ENCODE measurements at regions not wholly inside any gene's neighbourhood (a gene's known extent, or its start where the extent isn't known, plus 50 kb on each side); places are given as distances from the start of the nearest gene placed in this dataset.
A peak's percentile ranks its signal among the peaks of the same experiment; 100 is the strongest.

- no peak overlapping the region for H3K27ac ChIP-seq (ENCODE audit: extremely low read depth, low read depth, low read length)
- H3K4me1 ChIP-seq (ENCODE audit: control insufficient read depth, insufficient read depth, low read length): no peaks in the 10 kb centered on the region
- POLR2A ChIA-PET: no interaction called here
- H3K4me3 ChIP-seq (ENCODE audit: low read depth, low read length): no peak overlapping the region
- no peaks in the 10 kb centered on the region for H3K36me3 ChIP-seq (ENCODE audit: control insufficient read depth in 2 of 2, insufficient read depth in 1 of 2, low read length in 2 of 2)
- H3K9me3 ChIP-seq (ENCODE audit: control insufficient read depth, insufficient read depth, low read depth, low read length): no peaks in the 10 kb centered on the region
- CTCF ChIA-PET: interaction anchor here (0.6 to 2.1 kb wide), 37 partner anchors 9 to 1783 kb away, joined by 3 to 24 read pairs (median 3); partner anchors contain the start of gene TRIM39
- TF ChIP-seq ZNF791 (tag by site-specific recombination; IDR thresholded peaks at IDR 0.05): no peak
- TF ChIP-seq ZNF555 (tag by site-specific recombination; conservative IDR thresholded peaks at IDR 0.05): no peak
- no peak for TF ChIP-seq ZNF704 (tag by site-specific recombination; IDR thresholded peaks at IDR 0.05)
- TF ChIP-seq GLI2 (tag by site-specific recombination; IDR thresholded peaks at IDR 0.05; ENCODE audit: borderline replicate concordance, low read depth): no peak
- no peak for TF ChIP-seq ZNF157 (tag by site-specific recombination; IDR thresholded peaks at IDR 0.05)
- TF ChIP-seq ZSCAN23 (tag by site-specific recombination; IDR thresholded peaks at IDR 0.05): no peak
- peak; percentile 48; the same call in 1 of the 2 replicates for TF ChIP-seq PRDM10 (tag by site-specific recombination; IDR thresholded peaks at IDR 0.05)
- no peak for TF ChIP-seq ZNF449 (tag by site-specific recombination; IDR thresholded peaks at IDR 0.05)
- TF ChIP-seq ZNF843 (tag by site-specific recombination; IDR thresholded peaks at IDR 0.05): no peak
- no peak for TF ChIP-seq GLIS1 (tag by site-specific recombination; IDR thresholded peaks at IDR 0.05)
- no peak for TF ChIP-seq ZNF26 (tag by site-specific recombination; IDR thresholded peaks at IDR 0.05)
- no peak for TF ChIP-seq PBX3 (CRISPR knock-in tag; IDR thresholded peaks at IDR 0.05)
- no peak for TF ChIP-seq ZNF266 (tag by site-specific recombination; IDR thresholded peaks at IDR 0.05; ENCODE audit: low read depth)
- TF ChIP-seq ZNF112 (tag by site-specific recombination; IDR thresholded peaks at IDR 0.05): no peak
- no peak for TF ChIP-seq ZNF202 (tag by site-specific recombination; IDR thresholded peaks at IDR 0.05; ENCODE audit: borderline replicate concordance)
- no peak for TF ChIP-seq ELK4 (IDR thresholded peaks at IDR 0.05; ENCODE audit: borderline replicate concordance, low read depth, low read length)
- TF ChIP-seq ZBTB1 (tag by site-specific recombination; IDR thresholded peaks at IDR 0.05): no peak
- no peak for TF ChIP-seq ZNF785 (tag by site-specific recombination; IDR thresholded peaks at IDR 0.05)
- TF ChIP-seq IKZF3 (tag by site-specific recombination; IDR thresholded peaks at IDR 0.05): peak; percentile 84
- TF ChIP-seq ZNF660 (tag by site-specific recombination; IDR thresholded peaks at IDR 0.05): 0 out of 2 replicates have a peak, but pooled peaks have one; percentile 59
- TF ChIP-seq ZNF837 (tag by site-specific recombination; IDR thresholded peaks at IDR 0.05): no peak
- TF ChIP-seq ZNF585B (tag by site-specific recombination; IDR thresholded peaks at IDR 0.05): peak; percentile 38; the same call in 1 of the 2 replicates
- TF ChIP-seq ZNF792 (tag by site-specific recombination; IDR thresholded peaks at IDR 0.05): no peak
- peak; percentile 88 for TF ChIP-seq WT1 (tag by site-specific recombination; IDR thresholded peaks at IDR 0.05)
- no peak for TF ChIP-seq ZNF19 (tag by site-specific recombination; IDR thresholded peaks at IDR 0.05; ENCODE audit: low read depth)
- peak; percentile 41; the same call in 1 of the 2 replicates for TF ChIP-seq CTCF (tag by site-specific recombination; IDR thresholded peaks at IDR 0.05)
Observed at GRCh38 chr6:30411515-30412207, 66.7 kb downstream of the RPP21 start.
